NCI-H748 (cell line): ENCODE measurements at regions not wholly inside any gene's neighbourhood (a gene's known extent, or its start where the extent isn't known, plus 50 kb on each side); places are given as distances from the start of the nearest gene placed in this dataset.
"Not testable (repeated sequence)": the region's sequence is repeated elsewhere in the genome, so short reads cannot be mapped to it uniquely, and the experiment has no call there.

Source experiments
- DNase-seq: peaks from one replicate; lab custom pipeline; 2025; ENCODE audit not compliant: unreplicated experiment; lab: John Stamatoyannopoulos, UW

- DNase-seq = no peak
Observed at GRCh38 chr1:228939001-228939691, 203.9 kb downstream of the RHOU start.

DNA sequence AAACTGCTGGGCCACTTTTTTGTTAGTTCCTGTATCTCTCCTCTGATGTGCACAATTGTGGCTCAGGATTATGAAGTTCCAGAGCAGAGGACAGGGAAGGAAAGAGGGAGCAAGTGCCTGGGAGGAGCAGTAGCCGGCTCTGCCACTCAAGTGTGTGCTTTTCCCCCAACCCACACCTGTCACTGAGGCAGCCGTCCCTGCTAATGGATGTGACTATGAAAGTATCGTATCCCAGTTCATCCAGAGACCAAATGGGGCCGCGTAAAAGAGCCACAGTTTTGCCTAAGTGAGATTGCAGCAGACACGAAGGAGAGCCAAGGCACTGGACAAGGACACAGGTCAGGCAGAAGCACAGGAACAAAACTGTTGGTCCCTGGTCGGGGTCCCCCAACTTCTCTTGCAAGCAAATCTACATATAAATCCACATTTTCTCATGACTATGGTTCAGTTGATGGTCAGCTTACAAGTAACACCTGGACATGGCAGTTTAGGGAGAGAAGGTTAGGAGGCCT lies 204.7 kb downstream of the RHOU start:
- DNase-seq = no peak

DNA sequence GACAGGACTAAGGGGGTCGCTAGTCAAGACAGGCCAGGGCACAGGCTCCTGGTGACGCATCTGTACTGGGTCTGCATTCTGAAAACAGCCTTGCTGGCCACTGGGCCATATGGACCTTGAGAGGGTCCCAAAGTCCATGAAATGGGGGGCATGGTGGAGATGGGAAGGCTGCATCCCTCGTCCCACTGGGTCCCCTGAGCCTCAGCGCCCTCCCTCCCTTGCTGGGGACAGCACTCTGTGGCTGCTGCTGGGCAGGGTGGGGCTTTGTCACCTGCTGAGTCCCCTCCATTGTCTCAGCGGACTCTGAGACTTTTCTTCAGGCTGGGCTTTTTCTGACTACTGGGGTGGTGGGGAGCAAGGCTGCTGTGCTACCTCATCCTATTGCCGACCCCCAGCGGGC lies 205.2 kb downstream of the RHOU start:
- DNase-seq = no peak

GRCh38 chr1:228940926-228941325 lies 205.6 kb downstream of the RHOU start:
- DNase-seq = no peak

GRCh38 chr1:228941666-228942065 lies 206.4 kb downstream of the RHOU start:
- no peak for DNase-seq

DNA sequence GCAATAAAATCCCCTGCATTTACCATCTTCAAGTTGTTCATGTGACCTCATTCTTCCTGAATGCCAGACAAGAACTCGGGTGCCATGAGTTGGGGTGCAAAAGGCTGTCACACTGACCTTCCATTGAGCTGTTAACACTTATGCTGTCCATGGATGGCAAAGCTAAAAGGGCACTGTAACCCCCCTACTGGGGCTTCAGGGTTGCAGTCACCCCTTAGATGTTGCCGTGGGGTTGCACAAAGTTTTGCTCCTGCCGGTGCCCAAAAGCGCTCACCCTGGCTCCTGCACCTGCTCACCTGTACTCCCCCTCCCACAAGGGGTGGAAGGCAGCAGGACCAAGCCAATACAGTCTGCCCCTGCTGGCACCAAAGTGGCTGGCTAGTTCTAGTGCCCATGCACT lies 208.2 kb downstream of the RHOU start:
- DNase-seq = no peak

GRCh38 chr1:228944296-228944695 lies 209.0 kb downstream of the RHOU start:
- DNase-seq = no peak

DNA sequence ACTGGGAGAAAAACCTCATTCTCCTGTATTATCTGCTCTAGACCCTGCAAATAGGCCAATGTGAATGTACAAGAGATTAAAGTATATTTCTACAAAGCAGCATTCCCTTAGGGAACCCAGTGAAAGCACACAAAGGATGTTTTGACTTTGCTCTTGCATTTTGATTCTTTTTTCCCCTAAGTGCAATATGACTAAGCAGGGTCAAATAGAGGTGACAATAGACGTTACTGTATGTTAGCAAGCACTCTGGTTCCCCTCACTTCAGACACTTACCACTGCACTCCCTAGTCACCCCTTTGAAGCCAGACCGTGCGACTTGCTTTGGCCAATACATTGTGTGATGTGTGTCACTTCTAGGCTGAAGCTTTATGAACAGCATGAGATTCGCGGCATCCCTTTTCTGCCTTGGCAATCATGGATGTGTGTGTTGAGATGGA lies 209.7 kb downstream of the RHOU start:
- no peak for DNase-seq

DNA sequence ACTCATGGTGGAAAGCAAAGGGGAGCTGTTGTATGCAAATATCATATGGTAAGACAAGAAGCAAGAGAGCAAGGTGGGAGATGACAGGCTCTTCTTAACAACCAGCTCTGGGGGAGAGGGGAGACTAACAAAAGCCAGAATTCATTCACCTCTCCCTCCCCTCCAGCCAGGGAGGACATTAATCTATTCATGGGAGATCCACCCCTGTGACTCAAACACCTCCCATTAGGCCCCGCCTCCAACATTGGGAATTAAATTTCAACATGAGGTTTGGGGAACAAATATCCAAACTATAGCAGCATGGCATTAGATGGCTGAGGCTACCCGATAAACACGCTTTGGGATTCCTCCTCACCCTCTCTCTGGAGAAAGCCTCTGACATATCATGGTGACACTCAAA lies 210.6 kb downstream of the RHOU start:
- no peak for DNase-seq

GRCh38 chr1:228949617-228950016 lies 214.3 kb downstream of the RHOU start:
- not testable (repeated sequence) for DNase-seq

DNA sequence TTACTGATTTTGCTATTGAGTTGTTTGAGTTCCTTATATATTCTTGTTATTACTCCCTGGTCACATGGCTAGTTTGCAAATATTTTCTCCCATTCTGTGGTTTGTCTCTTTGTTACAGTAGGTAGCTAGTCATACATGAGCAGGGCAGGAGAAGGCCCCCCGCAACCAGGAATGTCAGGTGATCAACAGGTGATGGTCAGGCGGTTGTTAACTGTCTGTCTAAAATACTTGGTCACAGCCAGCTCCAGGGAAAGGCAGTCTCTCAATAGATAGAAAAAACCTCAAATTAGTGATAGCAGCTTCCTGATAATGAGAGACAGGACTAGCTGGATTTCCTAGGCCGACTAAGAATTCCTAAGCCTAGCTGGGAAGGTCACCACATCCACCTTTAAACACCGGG lies 217.9 kb downstream of the RHOU start:
- no peak for DNase-seq

DNA sequence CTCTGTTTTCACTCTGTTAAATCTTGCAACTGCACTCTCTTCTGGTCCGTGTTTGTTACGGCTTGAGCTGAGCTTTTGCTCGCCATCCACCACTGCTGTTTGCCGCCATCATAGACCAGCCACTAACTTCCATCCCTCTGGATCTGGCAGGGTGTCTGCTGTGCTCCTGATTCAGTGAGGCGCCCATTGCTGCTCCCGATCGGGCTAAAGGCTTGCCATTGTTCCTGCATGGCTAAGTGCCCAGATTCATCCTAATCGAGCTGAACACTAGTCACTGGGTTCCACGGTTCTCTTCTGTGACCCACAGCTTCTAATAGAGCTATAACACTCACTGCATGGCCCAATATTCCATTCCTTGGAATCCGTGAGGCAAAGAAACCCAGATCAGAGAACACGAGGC lies 218.5 kb downstream of the RHOU start:
- not testable (repeated sequence) for DNase-seq

DNA sequence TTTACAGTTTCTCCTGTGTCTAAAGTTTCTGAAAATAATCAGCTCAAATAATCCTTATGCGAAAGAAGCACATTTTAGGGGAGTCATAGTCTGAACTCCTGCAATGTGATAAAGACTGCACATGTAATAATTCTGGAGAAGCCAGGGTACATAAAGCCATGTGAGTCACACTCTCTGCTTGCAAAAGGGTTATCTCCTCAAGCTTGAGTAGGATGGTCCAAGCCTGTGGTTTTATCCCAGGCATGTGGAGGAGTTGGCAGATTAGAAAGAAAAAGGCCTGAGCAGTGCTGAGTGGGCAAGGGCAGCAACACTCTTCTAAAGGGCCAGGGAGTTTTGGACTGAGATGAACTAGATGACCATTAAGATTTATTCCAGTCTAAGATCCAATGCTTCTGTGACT lies 220.4 kb downstream of the RHOU start:
- DNase-seq = no peak

DNA sequence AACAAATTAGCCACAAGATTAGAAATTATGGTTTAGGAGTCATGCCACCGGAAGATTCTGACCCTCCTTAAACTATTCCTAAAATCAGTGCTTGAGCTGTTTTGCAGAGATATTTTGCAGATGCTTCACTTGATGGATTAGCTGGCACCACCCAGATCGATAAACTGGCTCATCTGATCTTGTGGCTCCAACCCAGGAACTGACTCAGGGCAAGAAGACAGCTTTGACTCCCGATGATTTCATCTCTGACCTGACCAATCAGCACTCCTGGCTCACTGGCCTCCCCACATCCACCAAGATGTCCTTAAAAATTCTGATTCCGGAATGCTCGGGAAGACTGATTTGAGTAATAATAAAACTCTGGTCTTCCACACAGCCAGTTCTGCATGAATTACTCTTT lies 221.6 kb downstream of the RHOU start:
- no peak for DNase-seq

GRCh38 chr1:228957535-228957934 lies 222.3 kb downstream of the RHOU start:
- DNase-seq = no peak

GRCh38 chr1:228958121-228958520 lies 222.8 kb downstream of the RHOU start:
- no peak for DNase-seq

DNA sequence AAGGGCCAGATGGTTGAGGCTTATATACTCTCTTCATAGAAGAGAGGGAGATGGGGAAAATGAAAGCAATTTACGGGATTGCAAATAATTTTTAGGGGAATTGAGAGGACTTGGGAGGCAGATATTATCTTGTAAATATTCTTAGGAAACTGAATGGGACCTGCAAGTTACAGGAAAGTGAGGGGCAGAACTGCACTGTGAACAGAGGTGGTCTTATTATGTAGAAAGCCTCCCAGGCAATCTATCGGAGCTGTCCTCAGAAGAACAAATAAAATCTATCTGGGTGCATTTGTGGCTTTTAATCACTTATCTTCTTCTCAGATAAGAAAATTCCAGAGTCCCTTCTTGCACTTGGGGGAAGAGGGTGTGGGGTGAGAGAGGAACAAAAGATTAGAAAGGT lies 223.5 kb downstream of the RHOU start:
- DNase-seq = no peak

DNA sequence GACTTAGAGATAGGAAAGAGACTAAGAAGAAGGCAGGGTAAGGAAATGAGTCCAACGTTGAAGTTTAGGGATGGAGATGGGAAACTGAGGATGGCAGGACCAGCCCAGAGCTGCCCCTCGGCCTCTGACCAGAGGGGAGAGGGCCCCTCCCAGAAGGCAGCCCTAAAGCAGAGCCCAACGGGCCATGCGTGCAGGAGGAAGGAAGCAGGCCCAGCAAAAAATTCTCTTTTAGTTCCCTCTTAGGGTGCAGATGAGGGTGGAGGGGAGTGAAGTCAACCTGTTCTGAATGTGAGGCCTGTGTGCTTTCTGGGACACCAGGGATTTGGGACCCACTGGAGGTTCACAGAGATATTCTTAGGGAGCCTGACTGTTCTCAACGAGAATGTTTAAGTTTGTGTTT lies 225.4 kb downstream of the RHOU start:
- no peak for DNase-seq

DNA sequence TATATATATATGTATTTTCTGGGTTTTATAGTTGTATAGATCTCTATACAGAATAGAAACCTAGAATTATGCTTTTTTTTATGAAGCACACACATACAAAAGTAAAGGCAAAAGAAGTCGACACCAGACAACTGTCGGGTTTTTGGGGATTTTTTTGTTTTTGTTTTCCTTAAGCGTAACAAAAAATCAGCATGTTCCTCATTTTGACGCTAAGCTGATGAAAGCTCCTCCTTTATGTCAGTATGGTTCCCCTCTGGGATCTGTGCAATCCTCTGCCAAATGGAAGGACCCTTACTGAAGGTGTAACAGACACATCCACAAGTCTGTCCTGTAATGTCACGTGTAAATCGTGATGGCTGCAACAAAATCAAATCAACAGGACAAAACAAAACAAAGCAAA lies 226.2 kb downstream of the RHOU start:
- no peak for DNase-seq

DNA sequence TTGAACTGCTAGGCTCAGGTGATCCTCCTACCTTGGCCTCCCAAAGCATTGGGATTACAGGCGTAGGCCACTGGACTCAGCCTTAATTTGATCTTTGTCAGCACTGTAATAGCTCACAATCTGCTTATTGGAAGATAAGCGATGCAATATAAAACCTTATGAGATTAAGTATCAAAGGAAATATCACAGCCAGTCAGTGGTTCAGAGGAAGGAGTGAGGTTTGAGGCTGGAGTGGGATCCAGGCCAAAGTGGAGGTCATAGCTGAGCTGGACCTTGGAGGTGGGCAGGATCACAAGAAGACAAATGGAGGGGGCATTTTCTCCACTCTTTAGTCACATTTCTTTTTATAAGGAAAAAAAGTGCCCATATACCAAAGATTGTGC lies 228.5 kb downstream of the RHOU start:
- DNase-seq = no peak

GRCh38 chr1:228964178-228965089 lies 229.2 kb downstream of the RHOU start:
- no peak for DNase-seq

- no peak for DNase-seq
Observed at GRCh38 chr1:228968891-228969606, 233.8 kb downstream of the RHOU start.
